ENCODE measurements at regions not wholly inside any gene's neighbourhood (a gene's known extent, or its start where the extent isn't known, plus 50 kb on each side); places are given as distances from the start of the nearest gene placed in this dataset.
A peak's percentile ranks its signal among the peaks of the same experiment; 100 is the strongest.
"Not testable (repeated sequence)": the region's sequence is repeated elsewhere in the genome, so short reads cannot be mapped to it uniquely, and the experiment has no call there.

DNA sequence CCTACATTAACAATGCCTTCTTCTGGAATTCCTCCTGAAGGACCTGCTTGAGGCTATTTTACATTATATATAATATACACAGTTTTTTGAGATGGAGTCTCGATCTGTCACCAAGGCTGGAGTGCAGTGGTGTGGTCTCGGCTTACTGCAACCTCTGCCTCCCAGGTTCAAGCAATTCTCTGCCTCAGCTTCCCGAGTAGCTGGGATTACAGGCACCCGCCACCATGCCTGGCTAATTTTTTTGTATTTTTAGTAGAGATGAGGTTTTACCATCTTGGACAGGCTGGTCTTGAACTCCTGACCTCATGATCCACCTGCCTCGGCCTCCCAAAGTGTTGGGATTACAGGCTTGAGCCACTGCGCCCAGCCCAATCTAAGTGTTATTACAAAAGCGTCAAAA lies 71.9 kb upstream of the PRR23C start:
- not testable (repeated sequence) for DNase-seq

DNA sequence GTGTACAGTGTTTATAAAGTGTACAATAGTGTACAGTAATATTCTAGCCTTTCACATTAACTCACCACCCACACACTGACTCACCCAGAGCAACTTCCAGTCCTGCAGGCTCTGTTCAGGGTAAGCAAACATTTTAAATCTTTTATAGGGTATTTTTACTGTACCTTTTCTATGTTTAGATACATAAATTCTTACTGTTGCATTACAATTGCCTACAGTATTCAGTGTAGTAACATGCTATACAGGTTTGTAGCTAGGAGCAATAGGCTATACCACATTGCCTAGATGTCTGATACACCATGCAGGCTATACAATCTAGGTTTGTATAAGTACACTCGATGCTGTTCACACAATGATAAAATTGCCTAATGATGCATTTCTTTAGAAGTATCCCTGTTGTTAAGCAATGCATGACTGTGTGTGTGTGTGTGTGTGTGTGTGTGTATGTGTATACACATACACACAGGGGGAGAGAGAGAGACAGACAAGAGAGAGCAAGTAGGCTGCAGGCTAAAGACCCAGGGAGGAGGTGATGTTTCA lies 72.5 kb upstream of the PRR23C start:
- peak in 3 of 4 experiments; percentile 35 to 42 (median 35) for DNase-seq

DNA sequence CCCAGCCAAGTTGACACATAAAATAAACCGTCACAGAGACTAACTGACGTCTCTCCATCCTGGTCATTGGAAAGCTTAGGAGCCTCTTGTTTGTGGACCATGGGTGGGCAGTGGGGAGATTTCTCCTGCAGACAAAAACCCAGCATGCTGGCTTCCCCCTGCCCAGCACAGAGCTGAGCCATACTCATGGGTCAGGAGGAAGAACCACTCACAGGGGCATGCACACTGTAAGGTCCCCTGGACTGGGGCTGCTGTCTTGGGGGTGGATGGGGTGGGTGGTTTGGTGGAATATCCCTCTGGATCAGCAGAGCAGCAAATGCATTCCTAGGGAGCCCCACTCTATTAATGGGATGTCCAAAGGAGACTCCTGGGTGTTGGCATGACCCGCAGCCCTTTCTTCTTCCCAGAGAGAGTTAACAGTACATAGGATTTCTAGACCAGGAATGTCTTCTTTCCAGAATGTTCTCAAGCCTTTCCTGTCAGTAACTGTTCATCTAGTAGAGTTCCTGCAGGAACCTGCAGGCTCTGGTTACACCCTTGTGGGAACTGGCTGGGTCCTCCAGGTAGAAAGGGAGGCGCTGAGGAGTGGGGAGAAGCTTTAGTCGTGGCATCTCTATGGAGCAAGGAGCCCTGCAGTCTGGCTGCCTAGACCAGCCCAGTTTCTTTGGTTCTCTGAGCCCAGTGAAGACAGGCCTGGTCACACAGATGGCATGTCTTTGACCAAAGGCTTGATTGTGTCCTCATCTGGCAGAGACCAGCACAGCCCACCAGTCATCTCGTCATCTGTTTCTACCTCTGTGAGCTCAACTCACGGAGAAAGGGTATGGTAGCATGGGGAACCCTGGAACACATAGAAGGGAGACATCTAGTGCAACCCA lies 73.4 kb upstream of the PRR23C start:
- no peak for DNase-seq

DNA sequence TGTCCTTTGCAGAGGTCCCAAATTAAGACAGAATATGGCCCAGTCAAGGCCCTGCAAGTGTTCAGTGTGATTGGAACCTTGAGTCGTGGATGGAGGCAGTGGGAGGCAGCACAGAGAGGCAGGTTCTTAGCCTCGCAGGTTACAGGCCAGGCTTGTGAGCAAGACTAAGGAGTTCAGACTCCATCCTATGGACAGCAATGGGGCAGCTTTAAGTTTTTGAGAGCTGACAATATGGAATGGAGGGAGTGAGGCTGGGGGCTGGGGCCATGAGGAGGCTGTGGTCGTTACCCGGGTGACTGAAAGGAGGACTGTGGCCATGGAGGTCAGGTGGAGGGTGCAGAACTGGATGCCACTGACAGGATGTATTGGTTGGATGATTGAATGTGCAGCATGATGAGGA lies 74.1 kb upstream of the PRR23C start:
- no peak for DNase-seq

DNA sequence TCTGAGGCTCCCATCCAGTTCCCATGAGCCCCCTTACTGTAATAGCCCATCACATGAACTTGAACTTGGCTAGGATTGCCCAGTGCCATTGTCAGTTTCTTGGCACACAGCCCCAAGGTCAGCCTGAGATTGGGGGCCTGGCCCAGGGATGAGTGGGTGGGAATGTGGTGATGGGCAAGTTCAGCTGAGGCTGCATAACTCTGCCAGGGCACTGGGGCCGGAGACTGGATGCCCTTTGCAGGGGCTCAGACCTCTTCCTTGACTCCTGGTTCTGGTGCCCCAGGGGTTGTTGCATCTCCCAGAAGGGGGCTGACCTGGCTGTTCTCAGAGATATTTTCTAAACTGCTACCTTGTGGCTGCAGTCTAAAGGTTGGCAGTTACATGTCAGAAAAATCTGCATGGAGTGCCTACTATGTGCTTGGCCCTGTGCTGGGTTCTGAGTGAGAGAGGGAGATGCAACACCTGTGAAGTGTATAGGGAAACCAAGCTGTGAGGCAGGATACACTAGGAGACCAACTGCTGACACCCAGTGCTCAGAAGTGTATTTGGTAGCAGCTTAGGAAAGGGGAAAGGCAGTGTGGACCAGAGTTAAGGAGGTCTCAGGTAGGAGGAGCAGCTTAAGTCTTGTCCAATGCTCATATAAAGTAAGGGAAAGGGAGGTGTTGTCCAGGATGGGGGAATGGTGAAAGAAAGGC lies 74.8 kb upstream of the PRR23C start:
- DNase-seq = no peak

DNA sequence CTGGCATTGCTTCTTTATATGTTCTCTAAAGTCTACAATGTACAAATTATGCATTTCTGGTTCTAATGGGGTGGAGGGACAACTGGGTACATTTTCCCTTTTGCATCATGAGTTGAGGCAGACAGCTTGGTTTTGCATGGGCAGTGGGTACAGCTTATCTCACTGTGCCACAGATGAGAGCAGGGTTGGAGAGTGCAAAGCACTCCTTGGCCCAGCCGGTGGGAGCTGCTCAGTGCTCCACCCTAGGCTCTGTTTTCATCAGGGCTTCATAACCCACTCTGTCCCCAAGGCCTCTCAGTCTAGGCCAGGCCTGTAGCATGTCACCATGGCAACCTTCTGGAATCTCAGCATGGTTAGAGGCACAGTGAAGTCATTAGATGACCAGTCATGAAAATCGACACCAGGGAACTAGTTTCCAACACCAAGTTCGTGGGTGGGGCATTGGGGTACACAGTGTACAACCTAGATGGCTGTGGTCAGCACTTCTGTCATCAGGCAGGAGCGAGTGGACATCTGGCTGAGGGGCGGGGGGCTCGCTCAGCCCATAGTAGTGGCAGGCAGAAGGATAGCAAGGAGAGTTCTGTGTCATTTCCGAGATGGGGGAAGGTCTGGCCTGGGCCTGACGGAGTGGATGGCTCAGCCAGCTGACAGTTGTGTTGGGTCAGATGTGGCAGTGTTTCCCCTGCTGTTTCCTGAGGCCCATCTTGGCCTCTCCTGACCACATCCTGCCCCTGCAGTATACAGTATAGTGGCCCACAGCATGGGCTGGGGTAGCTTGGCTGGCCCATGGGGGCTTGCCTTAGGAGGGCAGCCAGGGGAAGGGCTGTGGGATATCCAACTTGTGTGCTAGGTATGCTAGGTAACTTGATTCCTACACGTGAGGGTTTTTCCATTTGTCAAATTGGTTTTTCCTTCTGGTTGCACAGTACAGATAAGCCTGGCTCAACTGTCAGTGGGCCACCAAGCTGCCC lies 75.7 kb upstream of the PRR23C start:
- DNase-seq = no peak

DNA sequence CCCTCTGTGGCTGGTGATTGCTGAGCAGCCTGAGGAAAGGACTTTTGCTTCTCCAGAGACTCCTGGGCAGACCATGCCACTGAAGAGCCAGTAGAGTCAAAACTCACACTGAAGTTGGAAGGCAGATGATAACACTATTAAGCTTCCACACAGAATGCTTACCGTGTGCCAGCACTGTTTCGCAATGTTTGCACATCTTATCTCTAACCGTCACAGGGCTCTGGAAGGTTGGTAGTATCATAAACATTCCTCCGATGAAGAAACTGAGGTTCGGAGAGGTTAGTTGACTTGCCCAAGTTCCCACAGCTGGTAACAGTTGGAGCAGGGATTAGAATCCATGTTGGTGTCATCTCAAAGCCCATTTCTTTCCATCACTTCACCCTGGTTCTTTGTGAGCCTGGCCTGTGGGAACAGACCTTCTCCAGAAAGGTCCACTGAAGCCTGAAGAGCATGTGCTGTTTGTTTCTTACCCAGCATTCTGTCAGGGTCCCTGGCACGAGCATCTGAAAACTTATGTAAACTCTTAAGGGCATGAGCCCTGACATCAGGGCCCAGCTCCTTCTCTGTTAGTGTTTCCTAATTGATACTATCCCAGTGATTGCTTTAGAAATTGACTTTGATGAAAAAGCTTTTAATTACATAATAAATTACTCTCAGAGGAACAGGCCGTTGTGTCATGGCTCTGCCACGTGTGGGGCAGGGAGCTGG lies 77.0 kb upstream of the PRR23C start:
- DNase-seq = peak in 1 of 4 experiments; percentile 10

DNA sequence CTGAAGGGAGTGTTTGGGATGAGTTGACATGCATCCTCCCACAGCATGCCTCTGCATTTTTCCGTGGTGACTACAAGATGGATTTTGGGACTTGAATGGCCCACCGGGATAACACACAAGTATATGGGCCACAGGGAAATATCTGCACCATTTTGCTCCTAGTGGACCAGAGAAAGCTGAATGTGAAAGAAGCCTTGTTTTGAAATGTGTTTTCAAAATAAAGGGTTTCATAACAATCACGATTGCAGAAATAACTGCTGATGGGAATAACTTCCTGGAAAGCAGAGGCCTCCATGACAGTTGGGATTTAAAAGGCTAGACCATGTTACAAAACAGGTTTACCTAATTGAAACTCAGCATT lies 77.5 kb upstream of the PRR23C start:
- peak in 3 of 4 experiments; percentile 11 to 35 (median 13) for DNase-seq

DNA sequence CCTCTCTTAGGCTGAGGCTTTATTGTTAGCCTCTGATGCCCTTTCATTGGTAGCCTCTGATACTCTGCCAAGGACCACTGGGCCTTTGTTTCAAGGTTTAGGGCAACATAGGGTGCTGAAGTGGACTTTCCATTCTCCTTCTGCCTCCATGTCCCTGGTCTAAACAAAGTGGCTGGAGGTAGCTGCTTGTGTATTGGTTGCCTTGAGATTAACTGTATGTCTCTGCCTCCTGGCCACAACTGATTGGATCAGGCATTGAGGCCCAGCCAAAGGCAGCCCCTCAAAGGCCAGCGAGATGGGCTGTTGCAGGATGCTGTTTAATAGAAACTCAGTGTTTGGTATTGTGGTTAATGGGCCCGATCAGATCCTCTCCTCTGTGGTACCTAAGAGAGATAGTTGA lies 77.9 kb upstream of the PRR23C start:
- no peak for DNase-seq

DNA sequence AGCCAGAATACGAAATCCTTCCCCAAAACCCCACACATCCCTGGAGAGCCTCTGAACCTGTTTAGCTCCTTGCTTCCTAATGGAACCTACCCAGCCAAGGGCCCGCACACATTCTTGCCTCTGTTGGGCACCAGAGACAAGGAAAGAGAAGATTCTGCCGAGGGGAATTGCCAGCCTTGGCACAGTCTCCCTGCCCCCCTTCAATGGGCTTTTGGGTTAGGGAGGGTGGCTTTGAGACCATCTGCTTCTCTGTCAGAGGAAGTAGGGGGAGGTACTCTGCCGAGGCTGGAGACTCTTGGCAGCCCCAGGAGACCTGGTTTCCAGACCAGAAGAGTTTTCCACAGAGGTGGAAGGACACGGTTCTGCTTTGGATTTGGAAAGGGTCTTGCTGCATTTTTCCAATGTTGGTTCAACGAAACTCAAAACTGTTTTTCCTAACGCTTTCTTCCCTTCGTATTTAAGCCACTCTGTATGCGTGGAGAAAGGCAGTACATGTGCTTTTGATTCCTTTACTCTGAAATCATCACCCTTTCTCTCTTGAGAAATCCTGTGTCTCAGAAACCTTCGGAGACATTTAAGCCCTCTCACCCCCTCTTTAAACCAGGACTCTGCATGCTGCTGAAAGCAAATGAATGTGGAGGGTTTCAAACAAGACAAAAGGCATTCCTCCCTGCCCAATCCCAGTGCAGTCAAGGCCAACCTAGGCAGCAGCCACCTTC lies 78.8 kb upstream of the PRR23C start:
- DNase-seq = no peak

DNA sequence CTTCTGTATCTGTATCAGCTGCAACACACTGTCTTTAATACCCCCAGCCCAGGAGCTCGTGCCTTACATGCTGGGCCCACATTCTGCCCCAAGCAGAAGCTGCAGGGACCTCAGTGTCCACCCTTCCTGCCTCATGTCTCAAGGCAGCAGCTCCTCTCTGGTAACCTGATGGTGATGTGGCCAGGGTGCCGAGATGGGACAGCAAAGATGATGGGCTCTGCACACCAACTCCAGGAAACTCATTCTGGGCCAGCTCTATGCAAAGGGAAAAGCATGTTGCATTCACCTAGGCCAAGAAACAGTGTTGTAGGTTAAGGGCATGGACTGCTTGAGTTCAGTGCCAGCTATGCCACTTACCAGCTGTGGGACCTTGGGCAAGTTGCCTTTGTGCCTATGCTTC lies 79.5 kb upstream of the PRR23C start:
- DNase-seq = no peak

DNA sequence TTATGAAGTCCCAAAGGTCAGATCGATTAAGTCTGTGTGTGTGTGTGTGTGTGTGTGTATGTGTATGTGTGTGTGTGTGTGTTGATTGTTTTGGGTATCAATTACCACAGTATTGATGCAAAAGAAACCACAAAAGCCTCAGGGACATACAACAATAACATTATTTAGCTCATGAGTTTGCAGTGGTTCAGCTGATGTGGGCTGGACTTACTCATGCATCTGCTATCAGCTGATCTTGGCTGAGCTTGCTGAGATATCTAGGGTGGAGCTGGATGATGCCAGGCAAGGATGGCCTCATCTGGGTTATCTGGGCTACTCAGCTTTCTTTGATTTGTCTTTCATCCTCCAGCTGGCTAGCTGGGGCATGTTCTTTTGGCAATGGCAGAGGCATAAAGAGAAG lies 82.4 kb upstream of the PRR23C start:
- peak in 3 of 4 experiments; percentile 12 to 26 (median 22) for DNase-seq

DNA sequence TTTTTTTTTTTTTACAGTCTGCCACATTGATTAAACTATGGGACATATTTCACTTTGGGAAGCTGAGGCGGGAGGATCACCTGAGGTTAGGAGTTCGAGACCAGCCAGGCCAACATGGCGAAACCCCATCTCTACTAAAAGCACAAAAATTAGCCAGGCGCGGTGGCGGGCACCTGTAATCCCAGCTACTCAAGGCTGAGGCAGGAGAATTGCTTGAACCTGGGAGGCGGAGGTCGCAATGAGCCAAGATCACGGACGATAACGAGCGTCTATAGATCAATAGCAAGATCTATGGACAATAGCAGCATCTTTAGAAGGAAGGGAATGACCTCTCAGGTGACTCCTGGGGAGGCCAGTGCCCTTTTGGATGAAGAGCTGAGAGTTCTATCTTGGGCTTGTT lies 82.9 kb upstream of the PRR23C start:
- DNase-seq = not testable (repeated sequence)

DNA sequence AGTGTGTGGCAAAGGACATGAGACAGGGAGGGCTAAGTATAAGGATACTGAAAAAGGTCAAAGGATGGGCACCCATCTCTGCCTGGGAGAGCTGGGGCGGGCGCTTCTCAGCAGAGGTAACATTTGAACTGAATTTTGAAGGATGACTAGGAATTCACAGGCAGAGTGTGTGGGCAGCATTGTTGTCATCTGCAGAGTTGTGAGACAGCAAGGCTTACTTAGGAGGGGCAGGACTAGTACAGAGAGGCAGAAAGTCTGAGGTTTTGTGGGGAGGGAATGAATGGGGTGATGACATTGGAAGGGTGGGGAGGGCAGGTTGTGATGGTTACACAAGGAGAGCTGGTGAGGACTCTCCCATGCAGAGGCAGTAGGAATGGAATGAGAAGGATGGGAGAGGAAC lies 84.1 kb upstream of the PRR23C start:
- no peak for DNase-seq

DNA sequence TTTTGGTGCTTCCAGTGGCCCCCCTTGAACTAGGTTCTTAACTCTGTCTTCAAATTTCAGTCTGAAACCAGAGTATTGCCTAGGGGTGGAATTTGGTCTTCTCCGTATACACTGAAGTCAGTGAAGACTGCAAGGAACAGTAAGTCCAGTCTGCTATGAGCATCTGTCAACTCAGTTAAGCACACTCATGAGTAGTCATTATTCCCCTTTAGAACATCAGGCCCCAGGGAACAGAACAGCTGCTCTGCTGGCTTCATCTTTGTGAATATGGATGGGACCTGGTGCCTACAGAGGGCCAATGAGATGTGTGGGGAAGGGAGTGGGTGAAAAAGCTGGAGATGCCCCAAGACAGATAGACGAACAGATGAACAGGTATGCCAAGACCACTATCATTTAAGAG lies 85.2 kb upstream of the PRR23C start:
- no peak for DNase-seq

DNA sequence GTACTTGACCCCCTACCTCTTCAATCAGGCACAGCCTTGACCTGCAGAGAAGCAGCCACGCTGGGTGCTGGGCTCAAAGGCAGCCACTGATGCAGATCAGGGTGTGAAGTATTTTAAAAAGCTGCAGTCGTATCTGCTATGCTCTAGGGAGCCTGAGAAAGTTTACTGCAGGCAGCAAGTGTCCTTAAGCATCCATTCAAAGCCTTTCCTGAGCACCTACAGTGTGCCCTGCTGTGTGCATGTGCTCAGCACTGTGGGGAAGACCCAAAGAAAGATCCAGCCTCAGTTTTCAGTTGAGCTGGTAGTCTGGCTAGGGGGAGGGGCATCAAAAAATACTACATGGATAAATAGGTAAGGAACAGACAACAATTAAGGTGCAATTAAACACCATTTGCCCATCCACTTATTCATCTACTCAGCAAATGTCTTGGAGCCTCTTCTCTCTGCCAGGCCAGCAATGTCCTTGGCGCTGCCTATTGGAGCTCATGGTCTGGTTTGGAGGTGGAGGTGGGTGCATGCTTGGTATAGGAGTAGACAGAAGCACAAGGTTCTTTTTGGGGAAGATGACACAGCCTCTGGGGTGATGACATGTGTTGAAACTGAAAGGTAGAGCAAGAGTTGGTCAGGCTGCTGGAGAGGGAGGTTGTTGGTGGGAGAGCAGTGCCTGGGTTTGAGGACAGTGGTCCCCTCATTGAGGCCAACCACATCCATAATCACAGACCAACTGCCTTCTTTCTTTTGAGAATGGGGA lies 85.9 kb upstream of the PRR23C start:
- DNase-seq = no peak

DNA sequence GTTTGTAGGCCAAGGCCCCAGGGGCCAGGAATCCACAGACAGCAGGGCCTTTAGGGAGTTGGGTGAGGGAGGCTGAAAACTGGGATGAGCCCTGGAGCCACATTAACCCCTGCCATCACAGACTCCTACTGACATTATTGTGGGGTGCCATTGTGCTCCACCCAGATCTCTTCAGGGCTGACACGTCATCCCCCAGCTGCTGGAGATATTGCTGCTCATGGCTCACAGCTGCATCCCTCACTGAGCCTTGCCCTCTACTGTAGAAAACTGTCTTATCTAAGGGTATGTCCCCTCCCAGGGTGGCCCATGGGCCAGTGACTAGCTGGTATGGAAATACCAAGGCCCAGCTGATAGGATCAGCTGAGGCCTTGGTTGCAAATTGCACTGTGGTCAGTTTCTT lies 87.3 kb upstream of the PRR23C start:
- DNase-seq = no peak

DNA sequence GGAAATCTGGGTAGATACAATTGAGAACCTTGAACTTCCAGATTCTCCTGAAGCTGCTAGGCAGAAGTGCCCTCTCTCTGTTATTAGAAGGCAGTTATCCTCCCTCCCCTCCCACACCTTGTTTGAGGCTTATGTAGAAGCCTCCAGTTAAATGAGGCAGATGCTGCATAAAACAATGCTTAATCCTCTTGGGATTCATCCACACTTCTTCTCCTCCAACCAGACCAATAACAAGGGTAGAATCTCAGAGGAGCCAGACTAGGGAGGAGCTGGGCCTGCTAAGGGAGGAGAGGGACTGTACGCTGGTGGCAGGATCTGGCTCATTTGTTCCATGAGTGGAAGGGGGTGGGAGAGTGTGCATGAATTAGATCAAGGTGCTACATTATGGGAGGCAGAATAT lies 88.3 kb upstream of the PRR23C start:
- no peak for DNase-seq

DNA sequence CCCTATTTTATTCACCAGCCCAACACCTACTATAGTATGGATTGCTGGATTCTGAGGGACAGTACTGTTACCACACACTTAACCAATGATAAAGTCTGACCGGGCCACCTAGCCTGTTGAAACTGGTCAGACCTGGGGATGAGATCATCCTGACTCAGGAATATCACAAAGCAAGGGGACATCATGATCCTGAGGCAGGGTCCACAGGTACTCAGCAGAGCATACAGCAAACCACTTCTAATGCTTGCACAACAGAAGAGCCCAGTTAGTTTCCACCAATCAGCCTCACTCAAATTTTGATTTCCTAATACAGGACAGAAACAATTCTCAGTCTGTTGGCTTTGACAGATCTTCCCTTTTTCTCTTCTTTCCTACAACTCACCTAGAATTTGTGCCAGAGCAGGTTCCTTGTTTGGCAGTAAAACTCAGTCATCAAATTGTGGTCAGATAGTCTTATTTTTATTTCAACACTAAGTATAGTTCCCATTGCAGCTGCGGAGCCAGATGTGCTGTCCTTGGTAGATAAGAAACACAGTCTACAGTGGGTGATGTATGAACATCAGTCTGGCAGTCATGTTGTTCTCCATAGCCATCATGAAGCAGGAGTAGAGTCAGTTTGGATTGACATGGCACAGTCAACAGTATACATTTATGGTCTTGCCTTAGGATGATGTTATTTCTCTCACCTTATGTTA lies 90.1 kb upstream of the PRR23C start:
- DNase-seq = no peak

DNA sequence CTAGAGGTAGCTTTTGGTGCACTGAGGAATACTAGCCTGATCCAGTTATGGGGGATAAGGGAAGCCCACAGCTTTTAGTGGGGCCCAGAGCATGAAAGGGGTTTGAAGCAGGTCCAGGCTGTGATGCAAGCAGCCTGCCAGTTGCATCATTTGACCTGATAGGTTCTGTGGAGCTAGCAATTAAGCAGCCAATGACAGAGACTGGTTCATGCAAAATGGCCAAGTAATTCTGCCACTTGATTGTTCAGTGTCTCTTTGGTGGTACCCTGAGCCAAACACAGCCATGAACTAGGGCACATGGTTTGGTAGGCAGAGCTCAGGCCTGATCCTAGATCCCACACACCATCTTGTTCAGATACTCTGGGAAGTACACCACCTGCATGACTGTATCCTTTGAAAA lies 91.0 kb upstream of the PRR23C start:
- DNase-seq = no peak
